Stomach smooth muscle (tissue), 2 donors: ENCODE measurements at regions not wholly inside any gene's neighbourhood (a gene's known extent, or its start where the extent isn't known, plus 50 kb on each side); places are given as distances from the start of the nearest gene placed in this dataset.

Experiments used
- H3K27ac ChIP-seq: one replicate; pipeline ENCODE4 v1.7.0; 2013; ENCODE audit warnings: mild to moderate bottlenecking, low read length, inconsistent platforms
- H3K27me3 ChIP-seq, 2 donors: one replicate each; pipeline ENCODE4 v1.7.0; 2013; ENCODE audit warnings: low read length in 2 of 2; ENCODE audit not compliant: insufficient read depth in 2 of 2, control insufficient read depth in 1 of 2
- H3K36me3 ChIP-seq, 2 donors: one replicate each; pipeline ENCODE4 v1.7.0; 2013; ENCODE audit warnings: low read length in 2 of 2; ENCODE audit not compliant: control insufficient read depth in 2 of 2, insufficient read depth in 2 of 2
- H3K4me1 ChIP-seq: one replicate; pipeline ENCODE4 v1.7.0; 2013; ENCODE audit warnings: low read length; ENCODE audit not compliant: control insufficient read depth, insufficient read depth
- H3K4me3 ChIP-seq, 2 donors: one replicate each; pipeline ENCODE4 v1.7.0; 2013; ENCODE audit warnings: low read length in 2 of 2
- H3K9ac ChIP-seq, 2 donors: one replicate each; pipeline ENCODE4 v1.7.0; 2013; ENCODE audit warnings: low read length in 2 of 2, mild to moderate bottlenecking in 1 of 2
- H3K9me3 ChIP-seq, 2 donors: one replicate each; pipeline ENCODE4 v1.7.0; 2013; ENCODE audit warnings: low read length in 2 of 2; ENCODE audit not compliant: control insufficient read depth in 2 of 2
- donor health status: healthy.
- donor health status: Pancreatic carcinoma.

DNA sequence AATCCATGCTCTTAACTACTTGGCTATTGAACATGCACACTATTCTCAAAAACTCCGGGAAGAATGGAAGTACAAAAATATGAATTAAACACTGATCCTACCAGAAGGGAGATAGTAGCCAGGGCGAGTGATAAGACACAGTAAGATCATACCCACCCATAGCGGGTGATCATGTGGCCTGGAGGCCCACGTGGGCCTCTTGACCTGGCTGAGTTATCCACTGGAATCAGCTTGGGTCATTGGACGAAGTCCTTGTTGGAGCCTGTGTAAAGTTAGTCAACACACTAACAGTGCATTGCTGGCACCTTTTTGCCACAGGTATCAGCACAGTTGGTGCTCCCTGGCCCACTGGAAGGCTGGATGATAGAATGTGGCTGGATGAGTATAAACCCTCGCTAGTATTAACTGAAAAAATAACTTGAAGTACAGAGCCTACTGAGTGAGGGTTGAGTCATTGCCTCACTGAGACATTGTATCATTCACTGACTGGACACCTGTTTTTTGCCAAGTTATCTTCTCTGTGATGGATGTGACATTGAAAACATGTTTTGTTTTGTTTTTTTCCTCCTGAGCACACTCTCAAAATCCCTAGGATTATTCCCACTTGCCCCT lies 149.2 kb upstream of the FUT8 start:
- Histone ChIP-seq H3K9ac (no peak overlapping the region), H3K4me1 (peaks cover 12% of the 10 kb centered on the region), H3K4me3 (no peak overlapping the region), H3K27me3 (no peaks in the 10 kb centered on the region), H3K9me3 (no peaks in the 10 kb centered on the region), H3K36me3 (no peaks in the 10 kb centered on the region), H3K27ac (no peak overlapping the region)

DNA sequence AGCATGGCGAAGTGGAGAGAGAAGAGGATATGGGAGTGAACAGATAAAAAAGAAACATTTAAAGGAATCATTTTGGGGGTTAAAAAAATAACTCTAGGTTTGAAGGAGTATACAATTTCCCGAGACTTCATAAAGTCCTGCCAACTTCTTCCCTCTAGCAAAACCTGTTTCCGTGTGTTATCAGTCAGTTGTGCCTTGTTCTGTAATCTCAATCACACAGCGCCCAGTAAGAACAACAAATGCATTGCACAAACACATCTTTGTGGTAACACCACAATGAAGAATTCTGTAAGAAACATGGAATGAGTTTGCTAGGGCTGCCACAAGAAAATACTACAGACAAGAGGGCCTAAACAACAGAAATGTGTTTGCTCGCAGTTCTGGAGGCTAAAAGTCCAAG lies 144.7 kb upstream of the FUT8 start:
- Histone ChIP-seq H3K36me3 (no peaks in the 10 kb centered on the region), H3K27me3 (no peaks in the 10 kb centered on the region), H3K9me3 (no peaks in the 10 kb centered on the region), H3K9ac (no peak overlapping the region), H3K4me3 (no peak overlapping the region), H3K4me1 (no peaks in the 10 kb centered on the region), H3K27ac (no peak overlapping the region)

DNA sequence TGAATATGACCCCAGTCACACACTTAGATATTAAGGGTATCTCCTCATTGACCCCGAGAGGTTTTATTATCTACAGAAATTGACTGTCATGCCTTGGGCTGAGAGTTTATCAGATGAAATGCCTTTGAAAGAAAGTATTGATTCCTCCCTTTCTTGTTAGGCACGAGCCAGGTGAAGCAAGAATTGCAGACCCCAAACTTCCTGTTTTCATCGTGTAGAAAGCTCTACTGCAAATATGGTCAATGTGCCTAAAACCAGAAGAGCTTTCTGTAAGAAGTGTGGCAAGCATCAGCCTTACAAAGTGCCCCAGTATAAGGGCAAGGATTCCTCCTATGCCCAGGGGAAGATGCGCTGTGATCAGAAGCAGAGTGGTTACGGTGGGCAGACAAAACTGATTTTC lies 143.9 kb upstream of the FUT8 start:
- no peaks in the 10 kb centered on the region for H3K27me3 ChIP-seq
- H3K4me3 ChIP-seq = no peak overlapping the region
- H3K36me3 ChIP-seq = no peaks in the 10 kb centered on the region
- no peak overlapping the region for H3K27ac ChIP-seq
- no peaks in the 10 kb centered on the region for H3K9me3 ChIP-seq
- no peak overlapping the region for H3K9ac ChIP-seq
- H3K4me1 ChIP-seq = no peaks in the 10 kb centered on the region

DNA sequence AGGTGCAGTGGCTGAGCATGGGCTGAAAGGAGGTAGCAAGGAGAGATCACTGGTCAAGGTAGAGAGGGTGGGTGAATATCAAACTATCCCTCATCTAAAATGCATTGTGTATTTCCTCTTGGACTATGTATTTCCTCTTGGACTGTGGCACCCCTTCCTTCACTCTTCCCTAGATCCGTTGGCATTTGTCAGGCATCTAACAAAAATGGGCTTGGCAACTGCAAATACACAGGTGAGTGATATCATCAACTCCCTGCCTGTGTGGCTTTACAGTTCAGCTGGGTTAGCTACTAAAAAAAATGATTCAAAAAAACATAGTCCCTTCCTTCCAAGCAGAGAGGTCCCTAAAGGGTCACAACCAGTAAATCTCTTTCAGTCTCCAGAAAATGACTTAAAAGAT lies 142.8 kb upstream of the FUT8 start:
- Histone ChIP-seq H3K36me3 (no peaks in the 10 kb centered on the region), H3K27me3 (no peaks in the 10 kb centered on the region), H3K27ac (no peak overlapping the region), H3K4me3 (no peak overlapping the region), H3K9ac (no peak overlapping the region), H3K4me1 (no peaks in the 10 kb centered on the region), H3K9me3 (no peaks in the 10 kb centered on the region)

DNA sequence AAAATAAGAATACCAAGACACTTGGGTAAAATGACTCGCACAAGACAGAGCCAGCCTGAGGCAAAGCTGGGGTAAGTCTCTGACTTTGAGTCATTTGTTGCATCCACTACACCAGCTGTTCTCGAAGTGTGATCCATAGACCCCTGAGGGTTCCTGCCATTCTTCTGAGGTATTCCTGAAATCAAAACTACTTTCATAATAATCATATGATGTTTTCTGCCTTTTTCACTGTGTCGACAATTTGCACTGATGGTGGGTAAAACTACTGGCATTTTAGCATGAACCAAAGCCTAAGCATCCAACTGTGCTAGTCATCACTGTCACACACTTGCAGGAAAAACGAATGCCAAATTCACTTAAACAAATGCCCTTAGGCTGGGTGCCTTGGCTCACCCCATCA lies 135.5 kb upstream of the FUT8 start:
- H3K4me3 ChIP-seq = no peak overlapping the region
- peaks cover 3% of the 10 kb centered on the region for H3K4me1 ChIP-seq
- no peak overlapping the region for H3K9ac ChIP-seq
- no peak overlapping the region for H3K27ac ChIP-seq
- H3K36me3 ChIP-seq = no peaks in the 10 kb centered on the region
- no peaks in the 10 kb centered on the region for H3K9me3 ChIP-seq
- no peaks in the 10 kb centered on the region for H3K27me3 ChIP-seq

DNA sequence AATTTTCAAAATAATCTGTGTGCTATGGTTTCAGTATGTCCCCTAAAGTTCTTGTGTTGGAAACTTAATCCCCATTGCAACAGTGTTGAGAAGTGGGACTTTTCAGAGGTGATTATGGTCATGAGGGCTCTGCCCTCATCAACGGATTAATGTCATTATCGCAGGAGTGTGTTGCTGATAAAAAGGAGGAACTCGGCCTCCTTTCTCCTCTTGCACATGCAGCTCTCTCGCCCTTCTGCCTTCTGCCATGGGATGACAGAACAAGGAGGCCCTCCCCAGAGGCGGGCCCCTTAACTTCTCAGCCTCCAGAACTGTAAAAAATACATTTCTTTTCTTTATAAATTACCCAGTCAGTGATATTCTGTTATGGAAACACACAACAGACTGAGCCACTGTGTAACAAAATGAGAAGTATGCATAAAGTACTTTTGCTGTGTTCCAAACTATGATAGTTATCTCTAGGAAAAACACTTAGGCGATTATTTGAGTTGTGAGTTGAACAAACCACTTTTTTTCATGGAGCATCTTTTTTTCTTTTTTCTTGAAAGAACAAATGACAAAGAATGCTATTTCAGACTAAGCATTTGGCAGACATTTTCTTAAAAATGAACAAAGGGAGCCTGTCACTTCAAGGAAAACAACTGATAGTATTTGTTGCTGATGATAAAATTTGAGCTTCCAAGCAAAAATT lies 134.8 kb upstream of the FUT8 start:
- Histone ChIP-seq H3K4me3 (no peak overlapping the region), H3K9me3 (no peaks in the 10 kb centered on the region), H3K27me3 (no peaks in the 10 kb centered on the region), H3K36me3 (no peaks in the 10 kb centered on the region), H3K4me1 (peaks cover 9% of the 10 kb centered on the region), H3K9ac (no peak overlapping the region), H3K27ac (no peak overlapping the region)

DNA sequence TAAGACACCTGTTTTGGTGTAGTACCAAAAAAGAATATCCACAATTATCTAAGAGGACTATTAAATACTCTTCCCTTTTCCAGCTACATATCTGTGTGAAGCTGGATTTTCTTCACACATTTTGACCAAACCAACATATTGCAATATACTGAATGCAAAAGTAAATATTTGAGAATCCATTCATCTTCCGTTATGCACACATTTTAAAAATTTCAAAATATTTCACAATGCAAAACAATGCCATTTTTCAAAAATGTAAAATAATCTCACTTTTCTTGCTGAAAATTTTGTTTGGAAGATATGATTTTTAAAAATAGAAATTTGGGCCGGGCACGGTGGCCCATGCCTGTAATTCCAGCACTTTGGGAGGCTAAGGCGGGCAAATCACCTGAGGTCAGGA lies 133.9 kb upstream of the FUT8 start:
- Histone ChIP-seq H3K9ac (no peak overlapping the region), H3K9me3 (no peaks in the 10 kb centered on the region), H3K36me3 (no peaks in the 10 kb centered on the region), H3K4me3 (no peak overlapping the region), H3K27ac (no peak overlapping the region), H3K4me1 (peaks cover 17% of the 10 kb centered on the region), H3K27me3 (no peaks in the 10 kb centered on the region)

DNA sequence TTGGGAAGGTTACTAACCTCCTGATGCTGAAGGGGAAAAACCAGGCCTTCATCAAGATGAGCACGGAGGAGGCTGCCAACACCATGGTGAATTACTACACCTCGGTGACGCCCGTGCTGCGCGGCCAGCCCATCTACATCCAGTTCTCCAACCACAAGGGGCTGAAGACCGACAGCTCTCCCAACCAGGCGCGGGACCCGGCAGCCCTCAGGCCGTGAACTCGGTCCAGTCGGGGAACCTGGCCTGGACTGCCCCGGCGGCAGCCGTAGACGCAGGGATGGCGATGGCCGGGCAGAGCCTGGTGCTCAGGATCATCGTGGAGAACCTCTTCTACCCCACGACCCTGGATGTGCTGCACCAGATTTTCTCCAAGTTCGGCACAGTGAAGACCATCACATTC lies 133.0 kb upstream of the FUT8 start:
- H3K36me3 ChIP-seq = no peaks in the 10 kb centered on the region
- H3K4me3 ChIP-seq = no peak overlapping the region
- no peak overlapping the region for H3K27ac ChIP-seq
- H3K9me3 ChIP-seq = no peaks in the 10 kb centered on the region
- peaks cover 20% of the 10 kb centered on the region for H3K4me1 ChIP-seq
- H3K9ac ChIP-seq = no peak overlapping the region
- H3K27me3 ChIP-seq = no peaks in the 10 kb centered on the region

DNA sequence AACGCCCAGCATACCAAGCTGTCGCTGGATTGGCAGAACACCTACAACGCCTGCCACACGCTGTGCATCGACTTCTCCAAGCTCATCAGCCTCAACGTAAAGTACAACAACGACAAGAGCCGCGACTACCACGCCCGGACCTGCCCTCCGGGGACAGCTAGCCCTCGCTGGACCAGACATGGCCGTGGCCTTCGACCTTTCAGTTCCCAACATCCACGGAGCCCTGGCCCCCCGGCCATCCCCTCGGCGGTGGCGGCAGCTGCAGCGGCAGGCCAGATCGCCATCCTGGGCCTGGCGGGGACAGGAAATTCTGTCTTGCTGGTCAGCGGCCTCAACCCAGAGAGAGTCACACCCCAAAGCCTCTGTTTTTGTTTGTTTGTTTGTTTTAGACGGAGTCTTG lies 132.6 kb upstream of the FUT8 start:
- Histone ChIP-seq H3K27ac (no peak overlapping the region), H3K9ac (no peak overlapping the region), H3K9me3 (no peaks in the 10 kb centered on the region), H3K27me3 (no peaks in the 10 kb centered on the region), H3K4me3 (no peak overlapping the region), H3K36me3 (no peaks in the 10 kb centered on the region), H3K4me1 (peaks cover 20% of the 10 kb centered on the region)

DNA sequence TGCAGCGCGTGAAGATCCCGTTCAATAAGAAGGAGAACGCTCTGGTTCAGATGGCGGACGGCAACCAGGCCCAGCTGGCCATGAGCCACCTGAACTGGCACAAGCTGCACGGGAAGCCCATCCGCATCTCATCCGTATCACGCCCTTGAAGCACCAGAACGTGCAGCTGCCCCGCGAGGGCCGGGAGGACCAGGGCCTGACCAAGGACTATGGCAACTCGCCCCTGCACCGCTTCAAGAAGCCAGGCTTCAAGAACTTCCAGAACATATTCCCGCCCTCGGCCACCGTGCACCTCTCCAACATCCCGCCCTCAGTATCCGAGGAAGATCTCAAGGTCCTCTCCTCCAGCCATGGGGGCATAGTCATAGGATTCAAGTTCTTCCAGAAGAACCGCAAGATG lies 131.9 kb upstream of the FUT8 start:
- Histone ChIP-seq H3K4me1 (peaks cover 20% of the 10 kb centered on the region), H3K9me3 (no peaks in the 10 kb centered on the region), H3K27ac (no peak overlapping the region), H3K36me3 (no peaks in the 10 kb centered on the region), H3K4me3 (no peak overlapping the region), H3K9ac (no peak overlapping the region), H3K27me3 (no peaks in the 10 kb centered on the region)
